Amygdala (tissue), 56 donors: ENCODE measurements at regions not wholly inside any gene's neighbourhood (a gene's known extent, or its start where the extent isn't known, plus 50 kb on each side); places are given as distances from the start of the nearest gene placed in this dataset.
A peak's percentile ranks its signal among the peaks of the same experiment; 100 is the strongest.

Experiments used
- DNase-seq, 56 donors: peaks; one replicate each; lab custom pipeline; 2025; lab: John Stamatoyannopoulos, UW

DNA sequence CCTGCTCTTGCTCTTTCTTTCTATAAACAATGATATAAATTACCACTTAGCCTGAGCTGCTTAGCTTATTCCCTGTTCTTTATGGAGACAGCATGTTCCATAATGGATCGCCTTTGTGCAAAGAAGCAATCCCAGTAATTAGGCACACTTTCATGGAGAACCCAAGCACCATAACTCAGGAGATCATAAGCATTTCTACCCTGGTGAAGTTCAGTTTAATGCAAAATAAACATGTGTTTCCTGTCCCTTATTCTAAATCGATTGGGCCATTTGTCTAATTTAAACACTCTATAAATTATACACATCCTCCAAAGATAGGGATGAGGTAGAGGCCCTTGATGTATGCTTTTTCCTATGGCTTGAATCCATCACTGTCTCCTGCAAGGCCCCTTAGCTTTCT is 75.8 kb upstream of the TMEM72 start:
- DNase-seq = no peak

DNA sequence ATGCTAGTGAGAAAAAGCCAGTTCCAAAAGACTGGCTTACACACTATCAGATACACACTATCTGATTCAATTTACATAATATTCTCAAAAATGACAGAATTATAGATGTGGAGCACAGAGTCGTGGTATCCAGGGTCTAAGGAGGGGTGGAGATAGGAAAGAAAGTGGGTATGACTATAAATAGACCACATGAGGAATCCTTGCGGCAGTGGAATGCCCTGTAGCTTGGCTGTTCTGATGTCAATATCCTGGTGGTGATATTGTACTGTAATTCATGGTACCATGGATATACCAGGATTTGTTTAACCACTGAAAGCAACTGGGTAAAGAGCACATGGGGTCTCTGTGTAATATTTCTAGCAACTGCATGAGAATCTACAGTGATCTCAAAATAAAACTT is 67.7 kb upstream of the TMEM72 start:
- no peak for DNase-seq

DNA sequence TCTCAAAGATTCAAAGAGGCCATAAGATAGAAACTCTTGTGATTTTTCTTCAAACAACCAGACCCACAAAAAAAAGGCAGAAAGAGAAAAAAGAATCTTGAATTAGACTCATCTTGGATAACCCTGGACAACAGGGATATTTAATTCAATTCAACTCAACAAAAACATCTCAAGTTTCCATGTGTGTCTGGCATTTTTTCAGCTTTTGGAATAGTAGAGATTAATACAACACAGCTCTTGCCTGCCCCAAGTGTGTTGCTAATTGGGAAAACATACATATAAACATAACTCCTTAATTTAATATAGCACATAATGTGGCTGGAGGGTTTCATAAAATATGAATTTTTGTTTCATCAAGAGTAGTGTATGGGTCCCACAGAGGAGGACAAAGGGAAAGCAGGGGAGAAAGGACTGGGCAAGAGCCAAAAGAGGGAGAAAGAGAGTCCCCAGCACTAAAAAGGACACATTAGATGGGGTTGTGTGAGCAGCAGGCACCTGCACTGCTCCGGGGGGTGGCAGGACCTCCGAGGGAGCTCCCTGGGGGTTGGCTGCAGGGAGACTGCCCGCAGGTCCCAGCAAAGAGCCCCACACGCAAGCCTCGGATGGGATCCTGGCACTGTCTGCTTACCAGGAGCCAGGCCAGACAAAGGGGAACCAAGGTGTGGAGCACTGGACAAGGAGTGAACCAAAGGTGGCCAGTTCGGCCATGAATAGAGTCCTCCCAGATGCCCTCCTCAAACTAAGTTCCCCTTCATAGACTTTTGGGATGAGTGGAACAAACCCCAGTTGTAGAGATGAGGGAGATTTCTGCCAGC is 65.6 kb upstream of the TMEM72 start:
- no peak for DNase-seq

DNA sequence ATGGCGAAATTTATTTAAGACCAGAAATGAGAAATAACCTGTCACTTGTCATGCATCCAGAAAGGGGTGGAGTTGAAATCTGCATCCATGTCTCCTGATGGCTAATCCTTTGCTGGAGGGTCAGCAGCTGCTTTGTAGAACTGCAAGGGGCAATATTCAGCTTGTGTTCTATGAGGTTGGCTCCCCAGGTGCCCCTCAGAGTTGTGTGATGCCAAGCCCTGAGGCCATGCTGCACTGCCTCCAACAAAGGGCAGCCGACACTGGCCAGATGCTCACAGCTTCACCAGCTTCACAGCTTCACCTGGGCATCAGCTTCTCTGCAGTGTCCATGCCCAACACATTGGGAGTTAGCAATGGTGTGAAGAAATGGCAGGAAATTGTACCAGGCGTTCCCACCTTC is 64.0 kb upstream of the TMEM72 start:
- DNase-seq = no peak

DNA sequence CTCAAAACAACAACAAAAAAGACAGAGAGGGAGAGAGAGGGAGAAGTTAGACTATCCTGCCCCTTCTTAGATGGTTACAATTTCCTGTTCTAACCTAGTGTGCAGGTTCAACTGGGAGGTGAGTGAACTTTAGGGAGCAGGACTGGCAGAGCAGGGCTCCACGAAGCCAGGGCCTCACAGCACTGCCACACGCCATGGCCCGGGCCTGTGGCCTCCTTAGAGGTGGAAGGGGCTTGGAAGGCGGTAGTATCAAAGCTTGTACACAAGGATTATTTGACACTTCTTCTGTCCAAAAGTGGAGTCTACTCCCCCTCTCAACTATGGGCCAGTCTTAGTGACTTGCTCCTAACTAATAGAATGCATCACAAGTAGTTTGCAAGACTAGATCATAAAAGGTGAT is 62.9 kb upstream of the TMEM72 start:
- no peak for DNase-seq

DNA sequence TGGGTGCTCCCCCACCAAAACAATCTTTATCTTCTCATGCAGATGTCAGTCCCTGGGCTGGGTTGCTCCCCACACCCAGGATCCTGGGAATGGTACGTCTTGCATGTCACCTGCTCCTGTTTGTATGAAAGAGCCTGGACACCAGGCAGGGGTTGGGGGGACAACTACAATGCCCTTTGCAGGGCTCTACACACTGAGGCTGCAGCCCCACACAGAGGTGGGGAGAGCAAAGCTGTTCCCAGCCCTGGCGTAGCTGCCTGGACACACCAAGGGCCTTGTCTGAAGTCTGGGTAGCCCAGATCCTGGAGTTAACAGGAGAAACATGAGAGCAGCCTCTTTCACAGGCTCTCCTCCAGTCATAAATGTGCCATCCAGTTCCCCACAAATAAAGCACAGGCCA is 61.2 kb upstream of the TMEM72 start:
- DNase-seq = no peak

DNA sequence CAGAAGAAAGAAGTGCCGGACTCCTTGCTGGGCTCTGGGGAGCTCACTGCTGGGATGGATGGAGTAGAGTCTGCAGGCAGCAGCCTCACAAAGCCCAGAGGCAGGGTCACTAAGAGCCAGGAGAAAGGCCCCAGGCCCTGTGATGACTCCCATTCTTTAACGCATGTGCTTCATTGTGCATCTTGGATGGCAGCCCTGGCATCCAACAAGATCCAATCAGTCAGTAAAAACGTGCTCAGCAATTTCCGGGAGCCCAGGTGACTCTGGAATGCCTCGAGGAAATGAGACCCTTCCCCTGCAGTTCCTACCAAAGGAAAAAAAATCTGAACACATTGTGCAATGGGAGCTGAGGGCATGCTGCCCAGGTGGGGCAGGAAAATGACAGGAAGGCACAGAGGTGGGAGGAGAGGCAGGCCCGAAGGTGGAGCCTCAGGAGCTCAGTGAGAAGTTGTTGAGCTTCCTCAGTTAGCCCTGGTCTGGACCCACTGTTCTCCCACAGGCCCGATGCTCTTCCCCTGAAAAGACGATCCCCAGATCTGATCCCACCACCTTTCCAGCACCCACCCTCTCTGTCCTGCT is 60.7 kb upstream of the TMEM72 start:
- DNase-seq = no peak

DNA sequence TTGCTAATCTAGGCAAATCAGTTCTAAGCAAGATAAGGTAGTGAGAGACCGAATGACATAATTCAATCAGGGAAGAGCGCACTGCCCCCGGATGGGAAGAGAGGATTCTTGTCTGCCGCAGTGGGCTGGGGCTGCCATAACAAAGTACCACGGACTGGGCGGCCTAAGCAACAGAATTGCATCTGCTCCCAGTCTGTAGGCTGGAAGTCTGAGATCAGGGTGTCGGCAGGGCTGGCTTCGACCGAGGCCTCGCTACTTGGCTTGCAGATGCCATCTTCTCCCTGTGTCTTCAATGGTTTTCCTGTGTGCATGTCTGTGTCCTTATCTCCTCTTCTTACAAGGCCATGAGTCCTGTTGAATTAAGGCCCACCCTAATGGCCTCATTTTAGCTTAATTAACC is 59.7 kb upstream of the TMEM72 start:
- DNase-seq = no peak

DNA sequence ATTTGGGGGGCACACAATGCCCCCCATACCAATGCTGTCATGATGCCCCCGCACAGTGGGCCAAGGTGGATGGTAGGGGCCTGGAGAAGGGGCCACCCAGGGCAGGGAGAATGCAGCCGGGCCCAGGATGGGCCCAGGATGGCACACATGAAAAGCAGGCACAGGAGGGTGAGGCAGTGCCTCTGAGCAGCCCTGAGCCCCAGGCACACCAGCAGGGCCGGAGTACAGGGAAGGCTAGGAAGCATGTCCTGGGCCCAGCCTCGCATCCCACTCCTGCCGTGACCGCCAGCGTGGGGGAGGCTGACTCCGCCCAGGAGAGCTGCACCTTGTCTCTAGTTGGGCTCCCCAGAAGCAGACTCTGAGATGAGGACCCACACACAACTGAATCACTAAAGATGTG is 59.3 kb upstream of the TMEM72 start:
- DNase-seq = no peak

DNA sequence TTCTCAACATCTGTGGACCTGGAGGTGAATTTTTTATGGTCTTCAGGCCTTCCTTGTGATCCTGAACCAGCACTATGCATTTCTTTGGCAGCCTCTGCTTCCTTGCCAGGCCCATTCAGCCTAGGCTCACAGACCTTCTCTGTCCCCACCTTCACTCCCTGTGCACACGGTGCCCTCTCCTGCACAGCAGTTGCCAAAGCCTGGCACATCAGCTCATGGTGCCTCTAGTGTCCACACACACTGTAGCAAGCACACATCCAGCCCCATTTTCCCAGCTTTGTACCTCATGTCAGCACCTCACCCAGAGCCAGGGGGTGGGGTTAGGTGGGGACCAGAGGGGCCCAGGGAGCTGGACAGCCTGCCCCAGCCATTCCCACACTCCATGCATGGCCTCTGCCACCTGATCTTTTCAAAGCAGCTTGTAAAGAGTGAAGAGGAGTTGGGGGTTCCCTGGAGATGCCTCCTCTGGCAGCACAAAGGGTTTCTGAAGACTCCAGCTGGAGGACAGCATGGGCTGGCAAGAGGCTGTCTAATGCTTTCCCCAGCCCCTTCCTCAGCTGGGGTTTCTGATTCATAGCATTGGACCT is 57.9 kb upstream of the TMEM72 start:
- DNase-seq = peak in 4 of 56 donors; percentile 5 to 40 (median 18)

DNA sequence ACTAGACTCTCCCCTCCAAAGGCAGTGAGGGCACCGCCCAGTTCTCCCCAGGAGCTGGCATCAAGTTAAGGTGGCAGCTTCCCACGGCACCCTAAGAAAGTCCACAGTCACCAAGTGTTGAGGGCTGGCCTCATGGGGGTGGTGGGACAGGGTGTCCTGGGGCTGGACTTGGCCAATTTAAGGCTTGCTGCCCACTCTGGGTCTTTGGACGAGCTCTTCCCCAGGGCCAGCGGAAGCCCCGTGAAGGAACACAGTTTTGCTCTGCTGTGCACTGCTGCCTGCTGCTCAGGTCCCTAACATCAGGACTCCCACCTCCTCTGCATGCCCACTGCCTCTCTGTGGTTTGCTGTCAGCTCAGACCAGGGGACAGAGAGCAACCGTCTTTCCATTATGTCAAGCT is 57.3 kb upstream of the TMEM72 start:
- DNase-seq = no peak

DNA sequence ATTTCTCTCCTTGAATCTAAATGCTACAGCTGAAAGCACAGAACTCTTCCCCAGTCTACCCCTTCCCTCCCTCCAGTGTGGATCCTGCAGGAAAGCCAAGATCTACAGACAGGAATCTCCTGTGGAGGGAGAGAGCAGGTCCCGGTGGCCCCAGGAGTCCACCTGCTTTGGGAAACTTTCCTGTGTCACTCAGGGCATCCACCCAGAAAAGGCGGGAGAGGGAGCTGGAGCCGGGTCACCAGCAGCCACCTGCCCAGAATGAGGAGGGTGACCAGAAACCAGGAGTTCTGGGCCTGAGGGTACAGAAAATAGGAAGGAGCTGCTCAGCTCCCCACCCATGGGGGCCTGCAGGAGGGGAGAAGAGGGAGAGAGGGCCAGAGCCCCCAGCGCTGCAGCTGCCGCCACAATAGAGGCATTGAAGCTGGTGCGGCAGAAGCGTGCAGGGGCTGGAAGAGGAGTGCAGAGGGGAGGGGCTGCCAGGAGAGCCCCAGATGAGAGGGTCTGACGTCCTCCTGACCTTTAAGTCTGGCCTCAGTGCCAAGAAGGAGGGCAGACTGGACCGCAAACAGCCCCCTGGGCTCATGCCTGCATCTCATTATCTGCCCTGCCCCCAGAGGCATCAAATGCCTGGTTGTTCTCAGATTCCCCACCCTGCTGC is 56.3 kb upstream of the TMEM72 start:
- DNase-seq = peak in 31 of 56 donors; percentile 18 to 77 (median 34)

DNA sequence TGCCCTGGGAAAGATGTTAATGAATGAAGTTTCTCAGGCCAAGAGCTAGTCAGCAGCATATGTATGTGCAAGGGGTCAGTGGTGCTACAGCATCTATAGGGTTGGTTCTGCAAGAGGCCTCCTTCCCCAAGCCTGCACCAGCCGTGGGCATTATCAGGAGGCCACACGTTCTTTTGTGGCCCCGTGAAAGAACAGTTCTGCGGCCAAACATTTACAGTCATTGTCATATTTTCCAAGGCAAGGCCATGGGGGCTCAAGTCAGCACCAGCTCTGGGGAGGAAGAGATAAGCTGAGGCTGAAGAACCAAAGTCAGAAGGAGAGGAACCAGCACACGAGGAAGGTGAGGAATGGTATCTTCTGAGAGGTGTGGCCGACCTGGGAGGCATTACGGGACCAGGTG is 54.4 kb upstream of the TMEM72 start:
- no peak for DNase-seq

DNA sequence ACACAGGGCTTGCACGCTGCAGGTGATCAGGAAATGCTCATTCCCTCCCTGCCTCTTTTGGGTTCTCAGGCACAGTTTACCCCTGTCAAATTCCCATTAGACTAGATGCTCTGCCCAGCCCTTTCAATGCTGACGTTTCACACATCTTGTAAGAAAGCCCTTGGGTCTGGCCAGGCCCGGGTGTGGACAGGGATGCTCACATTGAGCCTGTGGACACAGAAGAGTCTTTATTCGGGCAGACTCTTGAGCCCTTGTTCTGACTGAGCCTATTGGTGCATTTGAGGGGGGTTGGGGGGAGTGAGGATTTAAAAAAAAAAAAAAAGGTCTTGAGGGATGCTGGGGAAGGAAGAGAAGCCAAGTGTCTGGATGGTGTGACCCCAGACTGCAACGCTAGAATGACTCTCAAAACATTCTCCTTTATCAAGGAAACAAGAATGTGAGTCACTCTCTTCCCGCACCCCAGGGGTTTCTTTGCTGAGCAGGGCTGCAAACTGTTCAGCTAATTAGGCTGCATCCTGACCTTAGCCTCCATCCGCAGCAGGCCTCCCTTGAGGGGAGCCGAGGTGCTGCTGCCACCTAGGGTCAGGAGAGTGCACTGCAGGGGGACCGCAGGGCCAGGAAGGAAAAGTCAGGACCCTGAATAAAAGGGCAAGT is 53.6 kb upstream of the TMEM72 start:
- peak in 32 of 56 donors; percentile 10 to 65 (median 28) for DNase-seq

DNA sequence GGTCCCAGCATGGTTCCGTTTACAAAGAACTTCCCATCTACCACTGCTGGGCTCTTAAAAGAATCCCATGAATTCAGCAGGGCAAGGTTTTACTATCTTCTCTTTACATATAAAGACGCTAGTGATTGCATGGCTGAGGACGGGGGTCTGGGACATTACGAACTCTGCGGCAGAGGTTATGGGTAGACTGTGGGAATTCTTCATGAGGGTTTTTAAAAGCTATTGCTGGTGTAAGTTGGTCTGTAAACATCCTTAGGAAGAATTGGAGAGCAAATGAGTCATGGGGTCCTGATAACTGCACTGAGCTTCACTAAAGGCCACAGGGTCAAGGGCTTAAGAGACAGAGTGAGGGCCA is 53.1 kb upstream of the TMEM72 start:
- no peak for DNase-seq

DNA sequence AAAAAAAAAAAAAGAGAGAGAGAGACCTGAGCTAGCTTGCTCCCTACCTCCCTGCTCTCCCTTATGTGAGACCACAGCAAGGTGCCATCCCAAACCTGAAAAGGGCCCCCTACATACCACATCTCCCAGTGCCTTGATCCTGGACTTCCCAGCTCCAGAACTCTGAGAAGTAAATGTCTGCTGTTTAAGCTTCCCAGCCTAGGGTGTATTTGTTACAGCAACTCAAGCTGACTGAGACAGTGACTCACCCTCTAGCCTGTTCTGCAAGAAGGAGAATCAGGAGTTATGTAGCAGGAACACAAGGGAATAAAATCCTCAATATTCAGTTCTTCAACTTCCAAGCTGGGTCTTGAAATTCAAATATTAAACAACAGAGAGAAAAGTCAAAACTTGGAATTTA is 52.1 kb upstream of the TMEM72 start:
- DNase-seq = no peak

DNA sequence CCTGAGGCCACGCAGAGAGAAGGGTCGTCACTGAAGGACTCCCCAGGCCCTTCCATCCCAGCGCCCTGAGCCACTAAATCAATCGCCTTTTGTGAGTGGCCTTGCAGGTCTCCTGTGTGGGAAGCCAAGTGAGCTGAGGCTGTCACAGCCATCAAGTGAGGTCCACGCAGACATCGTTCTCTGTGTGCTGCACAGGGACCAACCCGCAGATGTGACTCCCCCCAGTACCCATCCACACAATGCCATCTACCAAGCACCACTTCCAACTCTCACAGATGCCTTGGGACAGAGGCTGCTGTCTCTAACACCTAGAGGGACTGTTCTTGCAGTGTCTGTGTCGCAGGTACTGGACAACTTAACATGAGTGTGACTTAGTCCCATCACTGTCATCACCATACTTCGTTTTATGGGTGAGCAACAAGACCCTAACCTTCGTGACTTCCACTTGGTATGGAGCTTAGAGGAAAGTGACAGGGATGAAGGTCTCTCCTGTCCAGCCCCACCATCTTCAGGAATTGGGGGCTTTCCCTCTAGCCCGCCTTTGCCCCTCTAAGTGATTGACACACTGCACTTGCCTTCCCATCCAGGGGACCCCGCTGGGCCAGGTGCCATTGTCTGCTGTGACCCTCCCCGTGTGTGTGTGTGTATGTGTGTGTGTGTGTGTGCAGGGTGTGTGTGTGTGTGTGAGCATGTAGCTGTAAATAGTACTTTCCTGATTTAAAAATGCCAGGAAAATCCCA is 51.4 kb upstream of the TMEM72 start:
- DNase-seq = no peak

DNA sequence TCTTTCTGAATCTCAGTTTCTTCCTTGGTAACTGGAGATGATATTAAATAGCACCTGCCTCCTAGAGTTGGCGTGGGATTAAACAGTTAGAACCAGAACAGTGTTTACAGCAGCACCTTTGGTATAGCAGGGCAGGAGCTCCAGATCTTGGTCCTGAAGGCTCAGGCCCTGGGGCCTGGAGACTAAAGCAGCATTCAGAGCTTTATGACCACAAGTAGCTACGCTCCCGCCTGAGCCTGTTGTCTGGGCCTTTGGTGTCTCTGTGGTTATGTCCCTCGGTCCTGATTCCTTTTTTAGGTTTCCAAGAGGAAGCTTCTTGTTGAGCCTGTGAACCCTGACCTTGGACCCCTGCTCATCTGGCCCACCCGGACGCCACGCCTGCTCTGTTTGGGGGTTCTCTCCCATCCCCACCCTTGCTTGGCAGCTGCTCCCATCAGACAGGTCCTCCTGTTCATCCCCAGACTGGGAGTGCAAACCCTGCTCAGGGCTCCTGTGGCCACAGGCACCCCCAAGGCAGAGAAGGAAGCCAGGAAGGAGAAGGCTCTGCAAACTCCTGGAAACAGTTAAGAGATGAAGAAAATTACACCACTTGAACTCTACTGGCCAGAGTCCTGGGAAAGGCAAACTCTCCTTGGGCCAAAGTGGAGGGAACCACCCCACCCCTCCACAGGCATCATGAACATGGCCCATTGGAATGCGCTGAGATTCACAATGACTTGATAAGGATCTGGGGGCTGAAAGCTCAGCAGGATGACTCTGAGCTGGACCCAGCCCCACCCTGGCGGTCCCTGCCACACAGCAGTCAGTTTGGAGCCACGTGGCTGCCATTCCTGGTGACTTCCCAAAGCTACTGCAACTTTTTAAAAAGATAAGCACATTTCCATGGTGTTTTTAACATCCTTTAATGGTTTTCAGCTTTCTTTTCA is 50.1 kb upstream of the TMEM72 start:
- no peak for DNase-seq
